Left hindlimb (tissue), 1 donor: ENCODE measurements at regions not wholly inside any gene's neighbourhood (a gene's known extent, or its start where the extent isn't known, plus 50 kb on each side); places are given as distances from the start of the nearest gene placed in this dataset.
"Not testable (repeated sequence)": the region's sequence is repeated elsewhere in the genome, so short reads cannot be mapped to it uniquely, and the experiment has no call there.

ENCODE experiments used
- DNase-seq: peaks from one replicate; pipeline ENCODE4 v3.0.0-alpha.2; 2018

- DNase-seq = not testable (repeated sequence)
These were observed 66.9 kb downstream of the FAM72B start for GRCh38 chr1:121117298-121117611.

- DNase-seq = peak; percentile 41
These were observed 66.3 kb downstream of the FAM72B start for GRCh38 chr1:121117622-121118479.
